Activated T-cell treated with anti-CD3 and anti-CD28 coated beads, Interleukin-2, amount 50 U/mL, for 24 hours (primary cell): ENCODE measurements at regions not wholly inside any gene's neighbourhood (a gene's known extent, or its start where the extent isn't known, plus 50 kb on each side); places are given as distances from the start of the nearest gene placed in this dataset.

Source experiments
- DNase-seq: peaks from one replicate; pipeline ENCODE4 v3.0.0-alpha.2; 2020
- H3K27ac Mint-ChIP-seq: 2 replicates; pipeline ENCODE4 v1.8.0; 2020; ENCODE audit warnings: mild to moderate bottlenecking, mixed read lengths
- H3K27me3 Mint-ChIP-seq: 2 replicates; pipeline ENCODE4 v1.8.0; 2020; ENCODE audit warnings: mixed read lengths
- H3K36me3 Mint-ChIP-seq: 2 replicates; pipeline ENCODE4 v1.8.0; 2020; ENCODE audit warnings: low read depth, mixed read lengths
- H3K4me1 Mint-ChIP-seq: 2 replicates; pipeline ENCODE4 v1.8.0; 2020; ENCODE audit warnings: low read depth, mixed read lengths
- H3K4me3 Mint-ChIP-seq: 2 replicates; pipeline ENCODE4 v1.8.0; 2020; ENCODE audit warnings: mild to moderate bottlenecking, moderate library complexity, mixed read lengths
- H3K9me3 Mint-ChIP-seq: 2 replicates; pipeline ENCODE4 v1.8.0; 2020; ENCODE audit warnings: mixed read lengths

DNA sequence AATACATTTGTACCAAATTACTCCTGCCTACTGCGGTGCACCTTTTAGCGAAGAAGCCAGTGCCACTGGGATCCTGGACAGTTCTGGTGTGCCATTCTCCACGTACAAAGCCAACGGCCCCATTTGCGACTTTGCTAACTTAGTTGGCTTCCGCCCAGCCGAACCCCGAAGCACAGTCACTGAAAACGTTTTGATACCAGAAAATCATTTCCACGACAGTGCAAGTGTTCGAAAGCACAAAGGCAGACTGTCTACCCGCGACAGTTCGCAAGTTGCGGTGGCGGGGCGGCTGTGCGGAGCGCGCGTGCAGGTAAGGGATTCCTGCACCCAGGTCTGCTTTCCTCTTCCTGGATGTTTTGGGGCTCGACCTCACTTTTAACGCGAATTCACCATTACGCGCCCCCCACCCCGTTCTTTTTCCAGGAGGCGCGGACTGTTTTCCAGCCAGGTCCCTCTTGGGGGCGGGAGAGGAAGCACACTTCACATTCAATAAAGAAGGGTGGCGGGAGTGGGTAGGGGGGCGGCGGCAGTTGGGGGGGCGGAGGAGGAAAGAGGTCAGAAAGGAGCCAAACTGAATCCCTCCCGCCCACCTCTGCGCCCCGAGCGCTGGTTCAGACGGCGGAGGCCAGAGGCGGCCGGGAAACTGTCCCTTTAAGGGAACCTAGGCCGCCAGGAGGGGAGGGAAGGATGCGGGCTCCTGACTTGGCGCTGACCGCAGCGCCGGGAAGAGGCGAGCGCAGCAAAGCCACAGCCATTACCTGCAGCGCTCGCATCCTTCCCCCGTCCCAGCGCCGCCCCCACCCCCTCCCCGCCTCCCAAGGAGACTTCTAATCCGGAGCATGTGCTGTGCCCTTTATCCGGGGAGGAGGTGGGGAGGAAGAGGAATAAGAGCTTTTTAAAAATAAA lies 107.4 kb upstream of the KCTD1 start:
- Mint-ChIP-seq H3K27me3 (peaks cover 76% of the 10 kb centered on the region), H3K36me3 (no peaks in the 10 kb centered on the region), H3K9me3 (no peaks in the 10 kb centered on the region), H3K4me3 (peak overlapping the region; percentile 28), H3K4me1 (peaks cover 11% of the 10 kb centered on the region), H3K27ac (no peak overlapping the region)
- no peak for DNase-seq

DNA sequence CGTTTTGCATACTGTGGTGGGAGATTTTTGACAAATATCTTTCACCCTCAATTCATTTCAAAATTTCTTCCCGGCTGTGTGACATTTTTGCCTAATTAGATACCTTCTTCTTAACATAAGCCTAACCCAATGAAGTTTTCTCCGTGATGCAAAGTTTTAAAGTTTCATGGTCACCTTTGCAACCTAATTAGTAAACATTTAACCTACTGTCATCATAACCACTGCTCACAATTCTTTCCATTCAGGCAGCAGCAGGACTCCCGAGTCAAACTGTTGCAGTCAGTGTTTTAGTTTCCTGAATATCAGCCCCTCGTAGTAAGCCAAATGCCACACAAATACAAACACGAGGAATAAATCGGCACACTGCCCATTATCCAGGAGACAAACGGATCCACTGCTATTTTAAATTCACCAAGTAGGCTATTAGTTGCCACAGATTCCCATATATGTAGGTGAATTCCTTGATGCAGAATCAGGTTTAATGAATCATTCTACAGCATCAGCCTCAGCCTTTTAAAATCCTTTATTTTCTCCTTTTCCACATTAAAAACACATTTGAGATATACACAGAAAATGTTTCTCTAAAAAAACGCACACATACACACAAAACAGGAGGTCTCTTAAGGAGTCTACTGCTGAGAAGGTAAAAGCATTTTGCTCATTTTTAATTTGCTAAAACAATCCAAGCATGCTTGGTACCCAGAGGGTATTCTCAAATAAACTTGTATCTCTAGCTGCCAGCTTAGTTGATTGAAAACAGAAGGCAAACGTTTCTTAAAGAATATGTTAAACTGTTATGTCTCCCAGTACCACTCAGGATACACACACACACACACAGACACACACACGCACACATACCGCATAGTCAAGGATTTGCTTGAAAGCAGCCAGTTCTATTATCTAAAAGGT lies 106.5 kb upstream of the KCTD1 start:
- no peaks in the 10 kb centered on the region for H3K36me3 Mint-ChIP-seq
- no peak for DNase-seq
- peaks cover 79% of the 10 kb centered on the region for H3K27me3 Mint-ChIP-seq
- no peak overlapping the region for H3K27ac Mint-ChIP-seq
- peaks cover 11% of the 10 kb centered on the region for H3K4me1 Mint-ChIP-seq
- H3K4me3 Mint-ChIP-seq: no peak overlapping the region
- no peaks in the 10 kb centered on the region for H3K9me3 Mint-ChIP-seq

DNA sequence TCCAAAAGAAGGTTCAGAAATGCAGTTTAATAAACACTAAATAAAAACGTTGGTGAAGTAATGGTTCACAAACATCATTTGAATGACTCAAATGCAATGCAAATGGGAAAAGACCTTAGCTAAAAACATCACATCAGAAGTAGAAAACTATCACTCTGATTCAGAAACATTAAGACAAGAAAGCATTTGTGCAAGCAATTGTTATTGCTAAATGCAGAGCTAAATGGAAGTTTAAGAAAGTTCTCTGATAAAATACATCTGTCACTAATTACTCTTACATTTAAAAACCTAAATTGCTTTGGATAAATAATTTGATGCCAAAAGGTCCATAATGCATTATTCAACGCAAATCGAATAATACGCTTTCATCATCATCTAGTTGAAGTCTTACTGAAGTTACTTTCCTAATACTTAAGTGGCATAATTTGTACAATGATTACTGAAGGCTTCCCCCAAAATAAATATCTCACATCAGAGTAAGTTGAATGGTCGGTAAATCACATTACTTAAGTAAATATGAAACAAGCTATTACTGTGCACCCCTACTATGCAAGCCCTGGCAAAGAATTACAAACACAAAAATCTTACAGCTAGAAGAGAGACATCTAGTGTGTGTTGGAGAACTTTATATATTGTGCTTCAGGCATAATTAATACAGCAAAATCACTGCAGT lies 105.7 kb upstream of the KCTD1 start:
- Mint-ChIP-seq H3K4me1 (peaks cover 11% of the 10 kb centered on the region), H3K4me3 (no peak overlapping the region), H3K36me3 (no peaks in the 10 kb centered on the region), H3K27ac (no peak overlapping the region), H3K9me3 (no peaks in the 10 kb centered on the region), H3K27me3 (peaks cover 75% of the 10 kb centered on the region)
- DNase-seq: no peak

DNA sequence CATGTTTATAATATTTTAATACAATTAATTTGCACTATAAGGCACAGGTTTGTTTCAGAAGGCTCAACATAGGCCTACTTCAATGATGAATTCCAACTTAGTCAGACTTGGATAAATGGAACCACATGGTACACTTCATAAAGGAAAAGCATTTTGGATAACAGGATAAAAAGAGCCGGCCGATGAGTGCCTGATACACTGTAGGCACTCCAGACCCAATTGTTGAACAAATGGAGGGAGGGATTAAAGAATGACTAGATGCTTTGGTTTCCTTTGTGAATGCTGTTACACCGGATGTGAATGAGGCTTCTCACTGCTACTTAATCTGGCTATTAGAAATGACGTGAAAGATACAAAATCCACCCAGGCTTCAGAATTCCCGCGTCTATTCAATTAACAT lies 104.1 kb upstream of the KCTD1 start:
- no peaks in the 10 kb centered on the region for H3K36me3 Mint-ChIP-seq
- peaks cover 8% of the 10 kb centered on the region for H3K4me1 Mint-ChIP-seq
- H3K9me3 Mint-ChIP-seq: no peaks in the 10 kb centered on the region
- H3K4me3 Mint-ChIP-seq: no peak overlapping the region
- no peak for DNase-seq
- H3K27me3 Mint-ChIP-seq: peaks cover 60% of the 10 kb centered on the region
- no peak overlapping the region for H3K27ac Mint-ChIP-seq

DNA sequence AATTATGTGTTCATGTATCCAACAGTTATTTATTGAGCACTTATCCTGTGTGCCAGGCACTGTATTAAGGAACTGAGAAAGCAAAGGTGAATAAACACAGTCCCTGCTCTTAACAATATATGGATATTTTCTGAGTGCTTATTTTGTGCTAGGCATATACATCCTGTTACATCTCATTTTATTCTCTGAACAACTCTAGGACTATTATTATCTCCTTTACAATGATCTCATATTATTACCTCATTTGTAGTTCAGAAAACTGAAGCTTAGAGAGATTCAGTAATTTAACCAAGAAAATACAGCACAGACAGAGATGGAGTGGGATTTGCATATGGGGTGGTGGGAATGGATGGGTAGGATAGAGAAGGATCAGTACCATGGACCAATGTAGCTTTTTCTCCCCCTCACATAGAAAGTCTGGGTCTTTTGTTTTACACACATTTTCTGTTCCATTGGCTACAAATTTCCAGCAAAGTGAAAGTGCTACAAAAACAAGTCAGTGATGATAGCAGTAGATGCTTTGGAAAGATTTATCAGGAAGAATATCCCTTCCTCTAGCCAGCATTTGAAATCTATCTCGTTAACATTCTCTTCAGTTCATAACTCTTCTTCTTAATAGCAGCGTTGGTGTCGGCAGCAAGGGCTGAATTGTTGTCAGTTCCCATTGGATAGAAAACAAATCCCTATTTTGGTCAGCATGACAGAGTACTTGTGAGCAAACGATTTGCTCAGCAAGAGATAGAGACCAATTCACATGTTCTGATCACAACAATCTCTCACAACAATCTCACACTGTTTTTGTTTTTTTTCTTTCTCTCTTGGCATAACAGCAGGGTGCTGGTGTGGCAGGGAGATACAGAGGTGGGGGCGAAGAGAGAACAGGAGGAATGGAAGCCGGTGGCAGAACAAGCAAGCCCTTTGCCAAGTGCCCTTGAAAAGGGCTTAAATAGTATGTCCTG lies 102.2 kb upstream of the KCTD1 start:
- no peak for DNase-seq
- Mint-ChIP-seq H3K9me3 (no peaks in the 10 kb centered on the region), H3K36me3 (no peaks in the 10 kb centered on the region), H3K27me3 (peaks cover 52% of the 10 kb centered on the region), H3K4me3 (no peak overlapping the region), H3K27ac (no peak overlapping the region), H3K4me1 (peaks cover 4% of the 10 kb centered on the region)

DNA sequence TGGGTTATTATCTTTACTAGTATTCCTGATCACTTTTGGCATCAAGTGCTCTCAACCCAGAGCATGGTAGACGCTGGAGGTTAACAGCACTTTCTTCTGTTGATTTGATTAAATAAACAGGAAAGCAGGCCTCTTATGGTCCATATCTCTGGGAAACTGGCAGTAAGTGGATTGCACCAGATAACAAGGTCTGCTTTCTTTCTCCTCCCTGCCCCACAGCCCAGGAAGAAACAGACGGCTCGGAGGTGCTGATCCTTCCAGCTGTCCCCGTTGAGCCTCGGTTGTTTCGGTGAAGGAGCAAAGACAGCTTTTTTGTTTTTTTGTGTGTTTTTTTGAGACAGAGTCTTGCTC lies 100.8 kb upstream of the KCTD1 start:
- H3K36me3 Mint-ChIP-seq: no peaks in the 10 kb centered on the region
- H3K27ac Mint-ChIP-seq: no peak overlapping the region
- no peak for DNase-seq
- H3K4me3 Mint-ChIP-seq: no peak overlapping the region
- no peaks in the 10 kb centered on the region for H3K4me1 Mint-ChIP-seq
- H3K27me3 Mint-ChIP-seq: peaks cover 38% of the 10 kb centered on the region
- H3K9me3 Mint-ChIP-seq: no peaks in the 10 kb centered on the region

DNA sequence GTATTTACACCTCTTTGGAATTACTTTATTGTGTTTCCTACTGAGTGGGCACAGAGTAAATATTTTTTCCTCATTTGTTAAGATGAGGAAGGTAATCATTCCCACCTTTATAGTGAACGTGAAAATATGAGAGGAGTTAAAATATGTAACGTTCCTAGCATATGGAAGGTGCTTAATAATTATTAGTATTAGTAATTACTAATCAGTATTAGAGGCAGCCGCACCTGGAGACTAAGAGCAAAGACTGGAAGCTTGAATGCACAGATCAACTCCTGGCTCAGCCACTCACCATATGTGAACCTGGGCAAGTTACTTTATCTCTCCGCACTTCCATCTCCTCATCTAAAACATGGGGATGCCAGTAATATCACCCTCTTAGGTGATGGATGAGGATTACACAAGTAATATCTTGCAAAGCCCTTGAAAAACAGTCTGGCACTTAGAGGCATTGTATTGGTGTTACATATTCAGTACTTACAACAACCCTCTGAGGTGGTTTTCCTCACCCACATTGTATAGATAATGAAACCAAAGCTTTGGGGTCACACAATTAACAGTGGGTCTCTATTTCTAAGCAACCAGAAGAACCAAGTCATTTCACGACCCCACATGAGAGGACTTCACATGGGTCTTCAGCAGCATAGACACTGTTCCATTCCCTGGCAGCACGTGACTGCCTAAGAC lies 100.3 kb upstream of the KCTD1 start:
- no peaks in the 10 kb centered on the region for H3K4me1 Mint-ChIP-seq
- H3K36me3 Mint-ChIP-seq: no peaks in the 10 kb centered on the region
- H3K9me3 Mint-ChIP-seq: no peaks in the 10 kb centered on the region
- H3K27ac Mint-ChIP-seq: no peak overlapping the region
- peaks cover 33% of the 10 kb centered on the region for H3K27me3 Mint-ChIP-seq
- H3K4me3 Mint-ChIP-seq: no peak overlapping the region
- DNase-seq: no peak

DNA sequence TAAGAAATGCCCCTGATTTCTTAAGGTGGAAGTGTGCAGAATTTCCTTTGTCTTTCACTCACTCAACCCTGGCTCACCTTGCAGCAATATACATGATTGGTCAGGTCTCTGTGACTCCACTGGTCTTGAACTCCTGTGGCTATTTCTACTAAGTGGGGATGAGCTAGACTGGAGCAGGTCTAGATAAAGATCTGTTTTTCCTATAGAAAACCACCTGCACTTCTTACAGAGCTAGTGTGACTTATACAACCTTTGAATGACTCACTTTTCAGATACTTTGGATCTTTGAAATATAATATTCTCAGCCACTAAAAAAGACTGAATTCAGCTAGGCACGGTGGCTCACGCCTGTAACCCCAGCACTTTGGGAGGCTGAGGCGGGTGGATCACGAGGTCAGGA lies 98.5 kb upstream of the KCTD1 start:
- Mint-ChIP-seq H3K4me1 (no peaks in the 10 kb centered on the region), H3K27ac (no peak overlapping the region), H3K4me3 (no peak overlapping the region), H3K36me3 (no peaks in the 10 kb centered on the region), H3K9me3 (no peaks in the 10 kb centered on the region), H3K27me3 (peaks cover 26% of the 10 kb centered on the region)
- no peak for DNase-seq

DNA sequence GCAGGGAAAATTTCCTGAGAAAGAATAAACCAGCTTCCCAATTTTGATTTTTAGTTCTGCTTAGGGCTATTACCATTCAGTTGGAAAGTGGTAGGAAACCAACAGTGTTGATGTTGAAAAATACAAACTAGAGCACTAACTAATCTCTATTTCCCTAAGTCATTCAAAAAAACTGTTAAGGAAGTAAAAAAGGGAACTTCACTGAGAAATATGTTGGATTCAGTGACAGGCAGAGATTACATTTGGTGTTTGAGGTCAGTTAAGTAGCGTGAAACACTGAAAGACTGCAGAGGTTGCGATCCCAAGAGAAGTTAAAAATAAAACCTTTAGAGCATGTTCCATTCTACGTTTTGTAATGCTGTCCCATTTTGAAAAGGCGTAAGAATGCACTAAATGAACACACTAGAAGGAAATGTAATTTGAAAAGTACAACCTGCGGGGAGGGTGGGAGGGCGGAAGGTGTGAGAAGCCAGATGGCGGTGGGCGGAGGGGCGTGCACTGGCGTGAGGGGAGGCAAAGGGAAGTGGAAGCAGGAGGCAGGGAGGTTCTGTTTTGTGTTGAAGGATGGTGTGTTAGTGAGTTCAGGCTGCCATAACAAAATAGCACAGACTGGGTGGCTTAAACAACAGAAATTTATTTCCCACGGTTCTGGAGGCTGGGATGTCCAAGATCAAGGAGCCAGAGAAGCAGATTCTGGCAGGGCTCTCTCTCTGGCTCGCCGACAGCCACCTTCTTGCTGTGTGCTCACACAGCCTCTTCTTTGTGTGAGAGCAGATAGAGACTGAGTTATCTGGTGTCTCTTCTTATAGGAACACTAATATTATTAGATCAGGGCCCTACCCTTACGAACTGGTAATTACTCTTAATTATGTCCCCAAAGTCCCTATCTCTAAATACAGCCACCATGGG lies 94.3 kb upstream of the KCTD1 start:
- no peak for DNase-seq
- H3K9me3 Mint-ChIP-seq: no peaks in the 10 kb centered on the region
- H3K27me3 Mint-ChIP-seq: peaks cover 7% of the 10 kb centered on the region
- H3K27ac Mint-ChIP-seq: no peak overlapping the region
- no peaks in the 10 kb centered on the region for H3K36me3 Mint-ChIP-seq
- no peak overlapping the region for H3K4me3 Mint-ChIP-seq
- H3K4me1 Mint-ChIP-seq: no peaks in the 10 kb centered on the region

DNA sequence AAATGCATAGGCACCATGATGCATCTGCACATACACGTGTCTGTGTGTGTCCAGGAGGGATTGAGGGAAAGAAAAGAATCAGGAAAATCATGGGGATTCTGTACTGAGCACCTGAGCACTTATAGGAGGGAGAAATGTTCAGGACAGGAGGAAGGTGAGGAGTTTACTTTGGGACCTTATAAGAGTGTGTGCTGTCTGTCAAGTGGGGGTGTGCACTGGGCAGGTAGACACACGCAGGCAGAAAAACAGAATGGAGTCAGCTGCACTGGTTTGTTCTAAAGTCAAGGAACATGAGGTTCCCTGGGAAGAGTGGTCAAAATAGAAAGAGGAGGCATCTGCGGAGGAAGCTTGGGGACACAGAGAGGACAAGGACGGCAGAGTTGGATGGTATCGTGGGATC lies 92.2 kb upstream of the KCTD1 start:
- DNase-seq: no peak
- no peaks in the 10 kb centered on the region for H3K36me3 Mint-ChIP-seq
- H3K4me1 Mint-ChIP-seq: no peaks in the 10 kb centered on the region
- no peaks in the 10 kb centered on the region for H3K9me3 Mint-ChIP-seq
- H3K27me3 Mint-ChIP-seq: peaks cover 7% of the 10 kb centered on the region
- no peak overlapping the region for H3K4me3 Mint-ChIP-seq
- H3K27ac Mint-ChIP-seq: no peak overlapping the region

DNA sequence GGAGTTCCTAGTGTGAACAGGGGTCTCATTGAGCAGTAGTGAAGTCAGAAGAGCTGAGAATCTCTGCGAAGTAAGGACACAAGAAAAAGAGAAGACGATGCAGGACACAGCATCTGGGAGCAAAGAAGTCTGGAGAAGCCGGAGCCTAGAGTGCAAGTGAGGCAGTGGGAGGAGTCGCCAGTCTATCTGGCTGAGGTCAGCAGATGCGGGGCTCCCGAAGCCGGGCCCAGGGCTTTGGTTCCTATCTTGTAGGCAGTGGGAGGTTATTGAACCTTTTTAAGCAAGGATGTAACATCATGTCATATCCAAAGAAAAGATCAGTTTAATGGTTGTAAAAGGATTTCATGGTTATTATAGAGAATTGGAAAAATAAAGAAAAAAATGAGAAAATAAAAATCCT lies 90.8 kb upstream of the KCTD1 start:
- no peaks in the 10 kb centered on the region for H3K4me1 Mint-ChIP-seq
- H3K27me3 Mint-ChIP-seq: peaks cover 7% of the 10 kb centered on the region
- no peak overlapping the region for H3K27ac Mint-ChIP-seq
- H3K4me3 Mint-ChIP-seq: no peak overlapping the region
- no peaks in the 10 kb centered on the region for H3K36me3 Mint-ChIP-seq
- no peak for DNase-seq
- no peaks in the 10 kb centered on the region for H3K9me3 Mint-ChIP-seq

DNA sequence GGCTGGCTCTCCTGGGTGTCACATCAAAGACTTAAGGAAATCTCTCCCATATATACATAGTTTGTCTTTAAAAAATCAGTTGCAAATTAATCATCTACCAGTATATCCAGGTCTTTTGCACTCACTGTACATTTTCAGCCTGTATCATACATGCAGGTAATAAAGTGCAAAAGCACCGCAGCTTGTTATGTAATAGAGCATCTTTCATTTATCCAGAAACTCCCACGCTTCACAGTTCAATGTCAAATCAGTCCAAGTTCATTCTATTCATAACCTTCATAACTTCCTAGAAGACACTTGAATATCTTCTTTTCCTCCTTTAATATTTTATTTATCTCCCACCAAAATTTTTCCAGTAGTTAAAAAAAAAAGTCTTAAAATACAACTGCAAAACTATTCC lies 89.6 kb upstream of the KCTD1 start:
- Mint-ChIP-seq H3K9me3 (no peaks in the 10 kb centered on the region), H3K36me3 (no peaks in the 10 kb centered on the region), H3K4me3 (no peak overlapping the region), H3K4me1 (no peaks in the 10 kb centered on the region), H3K27ac (no peak overlapping the region), H3K27me3 (peaks cover 4% of the 10 kb centered on the region)
- no peak for DNase-seq

DNA sequence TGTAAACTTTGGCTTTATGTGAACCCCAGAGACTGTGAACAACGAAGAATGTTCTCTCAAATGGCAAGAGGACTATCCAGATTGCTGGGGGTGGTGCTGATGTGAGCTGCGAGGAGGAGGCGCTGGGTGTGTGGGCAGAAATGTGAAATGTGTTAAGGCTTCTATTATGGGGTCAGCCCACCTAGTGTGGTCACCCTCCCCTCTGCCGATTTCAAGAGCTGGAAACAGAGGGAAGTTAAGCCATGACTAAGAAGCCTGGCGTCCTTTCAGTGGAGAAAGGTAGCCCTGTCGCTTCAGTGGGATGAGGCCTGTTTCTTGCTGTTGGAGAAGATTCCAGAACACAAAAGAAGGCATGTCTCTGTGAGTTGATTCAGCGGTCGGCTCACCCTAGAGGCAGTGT lies 89.0 kb upstream of the KCTD1 start:
- Mint-ChIP-seq H3K27me3 (peaks cover 4% of the 10 kb centered on the region), H3K27ac (no peak overlapping the region), H3K9me3 (no peaks in the 10 kb centered on the region), H3K4me1 (no peaks in the 10 kb centered on the region), H3K36me3 (no peaks in the 10 kb centered on the region), H3K4me3 (no peak overlapping the region)
- no peak for DNase-seq
